CD4-positive, alpha-beta T cell treated with Interleukin-17A for 4 hours (primary cell): ENCODE measurements at regions not wholly inside any gene's neighbourhood (a gene's known extent, or its start where the extent isn't known, plus 50 kb on each side); places are given as distances from the start of the nearest gene placed in this dataset.
"Not testable (repeated sequence)": the region's sequence is repeated elsewhere in the genome, so short reads cannot be mapped to it uniquely, and the experiment has no call there.

ENCODE experiments used
- DNase-seq: peaks from one replicate; pipeline ENCODE4 v3.0.0-alpha.2; 2020; ENCODE audit warnings: mixed read lengths

DNA sequence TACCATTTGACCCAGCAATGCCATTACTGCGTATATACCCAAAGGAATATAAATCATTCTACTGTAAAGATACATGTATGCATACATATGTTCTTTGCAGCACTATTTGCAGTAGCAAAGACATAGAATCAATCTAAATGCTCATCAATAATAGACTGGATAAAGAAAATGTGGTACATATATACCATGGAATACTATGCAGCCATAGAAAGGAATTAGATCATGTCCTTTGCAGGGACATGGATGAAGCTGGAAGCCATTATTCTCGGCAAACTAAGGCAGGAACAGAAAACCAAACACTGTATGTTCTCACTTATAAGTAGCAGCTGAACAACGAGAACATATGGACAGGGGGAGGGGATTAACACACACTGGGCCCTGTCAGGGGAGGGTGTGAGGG, 54.8 kb upstream of the ZNF30 start:
- DNase-seq, result not testable (repeated sequence)

DNA sequence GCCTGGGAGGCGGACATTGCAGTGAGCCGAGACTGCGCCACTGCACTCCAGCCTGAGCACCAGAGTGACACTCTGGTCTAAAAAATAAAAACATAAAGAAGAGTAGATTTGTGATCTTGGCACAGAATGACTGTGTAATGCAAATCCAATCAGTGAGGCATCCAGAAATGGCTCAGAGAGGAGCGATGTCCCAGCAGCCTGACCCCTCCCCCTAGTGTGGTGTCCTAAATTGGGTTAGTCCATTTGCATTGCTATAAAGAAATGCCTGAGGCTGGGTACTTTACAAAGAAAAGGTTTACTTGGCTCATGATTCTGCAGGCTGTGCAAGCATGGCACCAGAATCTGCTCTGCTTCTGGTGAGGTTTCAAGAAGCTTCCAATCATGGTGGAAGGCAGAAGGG, 59.1 kb upstream of the ZNF30 start:
- DNase-seq, result no peak

DNA sequence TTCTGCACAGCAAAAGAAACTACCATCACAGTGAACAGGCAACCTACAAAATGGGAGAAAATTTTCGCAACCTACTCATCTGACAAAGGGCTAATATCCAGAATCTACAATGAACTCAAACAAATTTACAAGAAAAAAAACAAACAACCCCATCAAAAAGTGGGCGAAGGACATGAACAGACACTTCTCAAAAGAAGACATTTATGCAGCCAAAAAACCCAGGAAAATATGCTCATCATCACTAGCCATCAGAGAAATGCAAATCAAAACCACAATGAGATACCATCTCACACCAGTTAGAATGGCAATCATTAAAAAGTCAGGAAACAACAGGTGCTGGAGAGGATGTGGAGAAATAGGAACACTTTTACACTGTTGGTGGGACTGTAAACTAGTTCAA, 61.5 kb upstream of the ZNF30 start:
- DNase-seq, result not testable (repeated sequence)

DNA sequence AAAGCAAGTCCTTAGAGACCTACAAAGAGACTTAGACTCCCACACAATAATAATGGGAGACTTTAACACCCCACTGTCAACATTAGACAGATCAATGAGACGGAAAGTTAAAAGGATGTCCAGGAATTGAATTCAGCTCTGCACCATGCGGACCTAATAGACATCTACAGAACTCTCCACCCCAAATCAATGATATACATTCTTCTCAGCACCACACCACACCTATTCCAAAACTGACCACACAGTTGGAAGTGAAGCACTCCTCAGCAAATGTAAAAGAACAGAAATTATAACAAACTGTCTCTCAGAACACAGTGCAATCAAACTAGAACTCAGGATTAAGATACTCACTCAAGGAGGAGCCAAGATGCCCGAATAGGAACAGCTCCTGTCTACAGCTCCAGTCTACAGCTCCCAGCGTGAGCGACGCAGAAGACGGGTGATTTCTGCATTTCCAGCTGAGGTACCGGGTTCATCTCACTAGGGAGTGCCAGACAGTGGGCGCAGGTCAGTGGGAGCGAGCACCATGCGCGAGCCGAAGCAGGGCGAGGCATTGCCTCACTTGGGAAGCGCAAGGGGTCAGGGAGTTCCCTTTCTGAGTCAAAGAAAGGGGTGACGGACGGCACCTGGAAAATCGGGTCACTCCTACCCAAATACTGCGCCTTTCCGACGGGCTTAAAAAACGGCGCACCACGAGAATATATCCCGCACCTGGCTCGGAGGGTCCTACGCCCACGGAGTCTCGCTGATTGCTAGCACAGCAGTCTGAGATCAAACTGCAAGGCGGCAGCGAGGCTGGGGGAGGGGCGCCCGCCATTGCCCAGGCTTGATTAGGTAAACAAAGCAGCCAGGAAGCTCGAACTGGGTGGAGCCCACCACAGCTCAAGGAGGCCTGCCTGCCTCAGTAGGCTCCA, 66.6 kb upstream of the ZNF30 start:
- DNase-seq, result peak; percentile 7

DNA sequence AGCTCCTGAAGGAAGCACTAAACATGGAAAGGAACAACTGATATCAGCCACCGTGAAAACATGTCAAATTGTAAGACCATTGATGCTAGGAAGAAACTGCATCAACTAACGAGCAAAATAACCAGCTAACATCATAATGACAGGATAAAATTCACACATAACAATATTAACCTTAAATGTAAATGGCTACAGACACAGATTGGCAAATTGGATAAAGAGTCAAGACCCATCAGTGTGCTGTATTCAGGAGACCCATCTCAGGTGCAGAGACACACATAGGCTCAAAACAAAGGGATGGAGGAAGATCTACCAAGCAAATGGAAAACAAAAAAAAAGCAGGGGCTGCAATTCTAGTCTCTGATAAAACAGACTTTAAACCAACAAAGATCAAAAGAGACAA, 67.4 kb upstream of the ZNF30 start:
- DNase-seq, result not testable (repeated sequence)

DNA sequence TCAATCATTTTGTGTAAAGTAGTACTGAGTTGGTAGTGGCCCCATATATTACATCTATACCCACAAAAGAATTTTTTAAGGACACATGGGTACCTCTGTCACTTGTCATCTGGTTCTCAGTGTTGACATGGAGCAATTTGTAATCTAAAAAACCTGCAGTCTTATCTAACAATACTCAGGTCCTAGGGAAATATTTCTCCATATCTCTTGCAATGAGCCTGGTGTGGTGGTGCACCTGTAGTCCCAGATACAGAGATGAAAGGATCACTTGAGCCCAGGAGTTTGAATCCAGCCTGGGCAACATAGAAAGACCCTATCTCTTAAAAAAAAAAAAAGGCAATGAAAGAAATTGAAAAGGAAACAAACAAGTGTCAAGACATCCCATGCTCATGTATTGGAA, 70.7 kb upstream of the ZNF30 start:
- no peak for DNase-seq

DNA sequence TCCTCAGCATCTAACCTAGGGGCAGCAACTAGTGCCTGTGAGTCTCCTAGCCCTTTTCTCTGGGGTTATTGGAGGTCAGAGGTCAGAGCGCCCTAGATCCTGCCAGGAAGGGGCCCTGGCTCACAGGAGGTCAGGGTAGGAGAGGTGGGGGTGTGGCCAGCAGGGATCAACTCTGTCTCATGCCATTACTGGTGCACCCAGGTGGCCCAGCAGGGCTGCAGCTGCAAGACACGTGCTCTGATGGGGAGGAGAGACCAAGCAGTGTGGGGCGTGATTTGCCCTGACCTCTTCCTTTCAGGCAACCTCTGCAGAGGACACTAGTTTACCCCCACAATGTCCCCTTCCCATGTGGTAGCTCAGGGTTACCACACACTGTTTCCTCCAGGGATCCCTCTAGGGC, 73.3 kb upstream of the ZNF30 start:
- DNase-seq, result no peak

DNA sequence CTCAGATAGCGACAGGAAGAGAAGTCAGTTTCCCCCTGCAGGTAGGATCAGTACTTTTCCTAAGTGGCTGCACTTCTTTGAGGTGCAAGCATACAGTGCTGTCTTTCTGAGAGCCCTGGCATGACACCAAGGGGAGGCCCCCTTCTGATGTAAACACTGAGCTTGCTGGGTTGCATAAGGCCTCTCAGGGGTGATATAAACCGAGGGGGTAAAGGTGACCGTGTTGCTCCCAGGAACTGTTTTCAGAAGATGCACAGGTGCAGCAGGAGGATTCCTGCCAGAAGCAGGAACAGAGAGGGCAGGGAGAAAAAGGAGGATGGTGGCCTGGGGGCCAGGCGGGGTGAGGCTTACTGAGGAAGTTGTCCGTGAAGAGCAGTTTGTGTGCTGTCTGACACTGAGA, 74.0 kb upstream of the ZNF30 start:
- no peak for DNase-seq

DNA sequence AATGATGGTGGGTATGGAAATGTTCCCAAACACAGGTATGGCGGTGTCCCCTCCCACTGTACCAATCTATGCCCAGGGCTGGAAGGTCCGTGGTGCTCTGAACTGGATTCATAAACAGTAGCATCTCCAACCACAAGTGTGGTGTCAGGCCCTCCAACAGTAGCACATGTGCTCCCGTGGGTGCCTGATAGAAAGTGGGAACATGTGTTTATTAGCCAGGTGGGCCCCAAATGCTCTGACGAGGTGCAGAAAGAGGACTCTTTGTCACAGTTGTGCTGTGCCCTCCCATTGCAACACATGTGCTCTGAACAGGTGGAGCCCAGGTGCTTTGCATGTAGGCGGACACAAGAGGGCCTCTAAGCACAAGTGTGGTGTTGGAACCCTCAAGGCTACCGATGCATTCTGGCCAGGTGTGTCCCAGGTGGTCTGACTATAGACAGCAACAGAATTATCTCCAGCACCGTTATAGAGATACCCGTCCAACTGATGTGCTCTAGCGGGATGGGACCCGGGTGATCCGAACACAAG, 75.4 kb upstream of the ZNF30 start:
- DNase-seq, result peak; percentile 12

DNA sequence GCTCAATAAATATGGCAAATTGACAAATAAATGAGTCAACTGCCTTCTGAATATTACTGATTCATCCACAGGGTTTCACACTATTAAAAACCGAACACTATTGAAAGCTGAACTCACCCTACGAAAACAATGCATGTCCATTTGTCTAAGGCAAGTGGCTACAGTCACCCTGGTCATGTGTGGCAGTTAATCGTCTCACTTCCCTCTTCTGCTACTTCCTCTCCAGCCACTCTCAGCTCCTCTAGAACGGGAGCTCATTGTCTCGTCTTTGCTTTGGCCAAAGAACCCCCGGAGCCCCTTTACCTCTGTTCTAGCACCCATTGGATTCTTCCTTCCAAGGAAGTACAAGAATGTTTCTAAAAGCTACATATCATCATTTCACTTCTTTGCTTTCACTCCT, 74.4 kb upstream of the ZNF599 start:
- DNase-seq, result no peak

DNA sequence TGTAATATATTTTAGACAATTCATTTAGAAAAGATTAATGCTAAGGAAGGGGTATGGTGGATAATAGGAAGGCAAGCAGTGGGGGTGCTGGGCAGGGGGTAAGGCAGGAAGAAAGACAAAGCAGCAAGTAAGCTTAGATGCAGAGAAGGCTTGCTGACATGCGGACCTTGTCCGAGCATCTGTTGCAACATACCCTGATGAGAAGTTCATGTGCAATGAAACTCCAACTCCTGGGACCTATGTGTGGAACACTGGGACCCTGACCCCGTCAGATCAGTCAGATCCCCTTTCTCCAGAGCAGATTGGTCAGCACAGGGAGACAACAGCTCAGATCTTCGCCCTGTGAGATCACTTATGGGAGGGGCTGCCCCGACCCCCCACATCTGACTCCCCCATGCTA, 71.3 kb upstream of the ZNF599 start:
- no peak for DNase-seq

DNA sequence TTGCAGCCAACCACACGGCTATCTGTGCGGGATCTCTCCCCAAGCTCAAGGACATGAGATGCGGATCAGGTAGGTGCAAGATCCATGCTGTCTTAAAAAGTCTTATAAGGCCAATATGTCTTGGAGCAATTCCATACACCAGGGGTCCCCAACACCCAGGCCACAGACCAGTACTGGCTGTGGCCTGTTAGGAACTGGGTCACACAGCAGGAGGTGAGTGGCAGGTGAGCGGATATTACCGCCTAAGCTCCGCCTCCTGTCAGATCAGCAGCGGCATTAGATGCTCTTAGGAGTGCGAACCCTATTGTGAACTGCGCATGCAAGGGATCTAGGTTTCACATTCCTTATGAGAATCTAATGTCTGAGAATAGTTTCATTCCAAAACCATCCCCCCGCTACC, 68.8 kb upstream of the ZNF599 start:
- no peak for DNase-seq

DNA sequence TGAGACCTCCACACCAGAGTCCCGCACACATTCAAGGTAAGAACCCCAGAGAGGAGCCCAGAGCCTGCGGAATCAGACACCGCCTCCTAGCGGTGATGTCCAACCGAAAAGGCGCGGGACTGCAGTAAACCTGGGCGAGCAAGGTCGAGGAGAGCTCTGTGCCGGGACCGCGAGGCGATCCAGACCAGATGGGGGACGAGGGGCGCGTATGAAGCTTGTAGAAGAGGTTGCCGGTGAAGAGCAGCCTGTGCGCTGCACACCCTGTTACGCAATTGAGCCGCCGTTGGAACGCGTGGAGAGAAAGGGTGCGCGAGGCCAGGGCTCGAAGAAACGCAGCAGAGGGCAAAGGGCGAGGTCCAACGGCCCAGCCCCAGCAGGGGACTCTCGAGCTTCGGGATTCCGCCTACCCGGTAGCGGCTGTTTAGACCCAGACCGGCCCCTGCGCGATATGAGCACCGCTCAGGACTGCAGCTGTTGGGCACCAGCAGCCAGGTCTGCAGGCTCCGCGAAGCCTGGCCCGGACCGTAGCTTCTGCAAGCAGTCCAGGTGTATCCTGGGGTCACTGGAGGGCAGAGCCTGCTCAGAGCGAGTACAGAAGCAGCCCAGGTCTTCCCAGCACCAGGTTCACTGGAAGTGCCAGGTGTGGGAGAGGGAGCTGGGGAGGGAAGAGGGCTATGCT, 65.9 kb upstream of the ZNF599 start:
- DNase-seq, result peak; percentile 53

DNA sequence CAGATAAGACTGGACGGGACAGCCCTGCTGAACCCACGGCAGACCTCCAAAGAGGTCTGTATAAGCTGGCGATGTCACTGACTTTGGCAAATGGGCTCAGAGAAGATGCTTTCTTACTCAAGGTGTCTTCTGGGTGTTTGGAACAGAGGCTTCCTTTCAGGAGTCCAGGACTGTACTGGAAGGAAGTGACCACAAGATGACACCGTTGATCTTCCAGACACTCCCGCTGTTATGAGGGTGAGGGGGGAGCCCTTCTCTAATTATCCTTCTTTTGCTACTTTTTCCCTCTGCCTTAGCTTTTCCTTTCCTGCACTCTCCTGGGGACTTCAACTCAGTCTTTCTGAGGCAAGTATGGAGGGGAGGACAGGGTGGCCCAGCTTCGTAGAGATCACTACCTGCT, 65.2 kb upstream of the ZNF599 start:
- peak; percentile 22 for DNase-seq

DNA sequence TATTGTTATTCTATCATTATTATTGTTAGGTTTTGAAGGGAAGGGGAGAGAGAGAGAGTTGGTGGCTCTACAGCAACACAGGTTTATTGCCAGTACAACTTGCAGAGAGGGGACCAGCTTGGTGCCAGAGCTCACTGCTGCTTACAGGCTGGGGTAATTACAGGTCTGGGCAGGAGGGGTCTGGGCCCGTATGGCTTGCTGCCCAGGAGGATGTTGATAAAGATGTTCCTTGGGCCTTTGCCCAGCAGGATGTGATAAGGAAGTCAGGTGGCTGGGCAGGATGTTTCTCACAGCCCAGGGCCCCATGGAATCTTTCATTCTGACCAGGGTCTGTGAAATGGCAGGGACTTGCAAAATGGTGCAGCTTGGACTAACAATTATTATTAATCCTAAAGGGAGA, 64.2 kb upstream of the ZNF599 start:
- DNase-seq, result no peak

DNA sequence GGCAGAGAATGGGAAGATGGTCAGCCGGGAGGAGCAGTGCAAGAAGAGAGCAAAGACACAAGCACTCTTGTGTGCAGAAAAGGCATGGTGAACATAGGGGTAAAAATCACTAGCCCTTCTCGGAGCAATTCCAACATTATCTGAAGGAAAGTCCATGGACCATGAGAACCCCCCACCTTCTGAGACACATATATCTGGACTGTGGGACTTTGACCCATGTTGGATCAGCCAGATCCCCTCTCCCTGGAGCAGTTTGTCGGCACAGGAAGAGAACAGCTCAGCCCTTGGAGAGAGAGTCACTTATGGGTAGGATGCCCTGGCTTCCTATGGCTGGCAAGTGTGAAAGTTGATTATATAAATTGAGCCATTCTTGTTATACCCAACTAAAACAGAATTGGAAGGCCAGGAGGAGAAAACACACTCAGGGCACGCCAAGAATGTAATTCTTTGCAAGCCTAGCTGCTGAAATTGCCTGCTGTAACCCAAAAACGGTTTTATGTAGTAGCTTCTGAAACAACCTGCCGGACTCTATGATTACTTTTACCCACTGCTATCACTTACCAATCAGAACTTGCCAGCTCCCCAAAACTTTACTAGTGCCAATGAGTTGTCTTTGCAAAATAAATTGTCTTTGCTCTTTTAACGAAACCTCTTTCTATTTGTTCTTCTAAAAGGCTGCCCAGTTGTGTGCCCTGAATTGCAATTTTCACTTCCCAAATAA, 62.8 kb upstream of the ZNF599 start:
- no peak for DNase-seq

DNA sequence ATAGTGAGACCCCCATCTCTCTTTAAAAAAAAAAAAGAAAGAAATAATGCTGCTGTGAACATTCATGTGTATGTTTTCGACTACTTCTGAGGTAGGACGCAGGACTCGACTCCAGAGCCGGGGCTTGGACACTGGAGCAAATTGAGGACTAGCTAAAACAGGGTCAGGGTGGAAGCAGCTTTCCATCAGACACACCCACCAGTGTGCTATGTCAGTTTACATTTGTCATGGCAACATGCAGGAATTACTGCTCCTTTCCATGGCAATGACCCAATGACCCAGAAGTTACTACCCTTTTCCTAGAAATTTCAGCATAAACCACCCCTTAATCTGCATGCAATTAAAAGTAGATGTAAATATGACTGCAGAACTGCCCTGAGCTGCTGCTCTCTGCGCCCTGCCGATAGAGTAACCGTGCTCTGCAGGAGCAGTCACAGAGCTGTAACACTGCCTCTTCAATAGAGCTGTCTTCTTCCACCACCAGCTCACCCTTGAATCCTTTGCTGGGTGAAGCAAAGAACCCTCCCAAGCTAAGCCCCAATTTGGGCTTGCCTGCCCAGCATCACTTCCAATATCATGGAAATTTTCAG, 61.6 kb upstream of the ZNF599 start:
- no peak for DNase-seq

DNA sequence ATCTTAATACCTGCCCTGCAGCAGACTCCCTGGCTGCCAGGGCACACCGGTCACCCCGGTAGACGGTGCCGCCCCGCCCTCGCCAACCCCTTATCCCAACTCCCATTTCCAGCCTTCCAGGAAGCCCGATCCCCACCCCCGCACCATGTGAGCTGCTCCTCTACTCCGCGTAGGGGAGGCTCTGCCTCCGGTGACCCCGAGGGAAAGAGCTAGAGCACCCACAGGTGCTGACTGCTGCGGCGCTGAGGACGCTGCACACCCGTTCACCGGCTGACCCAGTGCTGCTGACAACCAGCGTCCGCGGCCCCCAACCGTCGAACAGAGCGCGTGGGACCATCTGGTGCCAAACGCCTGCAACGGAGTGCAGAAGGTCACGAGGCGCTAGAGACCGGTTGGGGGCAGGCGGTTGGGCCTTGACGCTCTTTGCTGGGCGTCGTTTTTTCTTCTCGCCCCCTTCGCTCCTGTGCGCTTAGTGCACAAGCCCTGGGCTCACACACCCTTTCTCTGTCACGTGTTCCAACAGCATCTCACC, 59.6 kb upstream of the ZNF599 start:
- DNase-seq, result no peak

DNA sequence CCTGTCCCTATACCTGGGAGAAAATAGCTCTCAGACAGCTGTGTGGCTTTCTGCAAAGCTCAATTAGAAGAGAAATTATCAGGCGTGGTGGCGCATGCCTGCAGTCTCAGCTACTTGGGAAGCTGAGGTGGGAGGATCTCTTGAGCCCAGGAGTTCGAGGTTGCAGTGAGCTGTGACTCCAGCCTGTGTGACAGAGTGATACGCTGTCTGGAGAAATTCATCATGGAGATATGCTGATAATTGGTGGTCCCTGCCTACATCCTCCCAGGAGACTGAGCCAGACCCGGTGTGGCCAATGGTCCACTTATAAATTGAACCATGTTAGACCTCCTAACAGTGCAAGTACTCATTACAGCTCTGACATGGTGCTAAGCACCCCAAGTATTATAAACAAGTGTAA, 58.7 kb upstream of the ZNF599 start:
- DNase-seq, result no peak

DNA sequence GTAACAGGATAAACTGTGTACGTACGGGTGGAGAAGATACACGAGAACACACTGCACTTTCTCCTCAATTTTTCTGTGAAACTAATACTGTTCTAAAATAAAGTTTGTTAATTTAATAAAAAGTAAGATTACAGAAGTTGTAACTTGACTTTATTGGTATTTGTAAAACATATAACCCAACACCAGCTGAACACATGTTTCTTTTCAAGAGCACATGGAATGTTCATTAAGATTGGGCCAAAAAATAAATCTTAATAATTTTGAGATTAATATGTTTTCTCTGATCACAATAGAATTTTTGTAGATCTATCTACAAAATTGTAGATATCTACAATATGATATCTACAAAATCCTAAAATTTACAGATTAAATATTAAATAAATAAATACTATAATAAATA, 55.1 kb upstream of the ZNF599 start:
- DNase-seq, result no peak

DNA sequence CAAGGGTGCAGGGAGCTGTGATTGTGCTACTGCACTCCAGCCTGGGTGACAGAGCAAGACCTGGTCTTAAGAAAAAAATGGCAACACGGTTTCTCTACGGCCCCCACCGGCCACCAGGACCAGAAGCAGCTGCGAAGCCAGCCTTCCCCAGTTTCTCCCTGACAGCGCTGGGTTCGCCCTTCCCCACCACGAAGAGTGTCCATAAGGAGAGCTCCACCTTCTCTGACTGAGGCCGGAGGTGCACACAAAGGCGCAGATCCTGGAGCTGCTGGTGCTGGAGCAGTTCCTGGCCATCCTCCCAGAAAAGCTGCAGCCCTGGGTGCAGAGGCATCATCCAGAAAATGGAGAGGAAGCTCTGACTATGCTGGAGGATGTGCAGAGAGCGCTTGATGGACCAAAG, 52.2 kb upstream of the ZNF599 start:
- no peak for DNase-seq

DNA sequence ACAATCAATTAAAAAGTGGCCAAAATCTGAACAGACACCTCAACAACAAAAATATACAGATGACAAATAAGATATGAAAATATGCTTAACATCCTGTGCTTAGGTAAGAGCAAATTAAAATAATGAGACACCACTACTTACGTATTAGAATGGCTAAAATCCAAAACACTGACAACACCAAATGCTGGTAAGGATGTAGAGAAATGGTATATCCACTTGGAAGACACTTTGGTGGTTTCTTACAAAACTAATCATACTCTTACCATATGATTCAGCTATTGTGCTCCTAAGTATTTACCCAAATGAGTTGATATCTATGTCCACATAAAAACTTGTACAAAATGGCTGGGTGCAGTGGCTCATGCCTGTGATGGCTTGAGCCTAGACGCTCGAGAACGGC, 51.7 kb upstream of the ZNF599 start:
- DNase-seq, result no peak
